MM.1S (cell line): ENCODE measurements at regions not wholly inside any gene's neighbourhood (a gene's known extent, or its start where the extent isn't known, plus 50 kb on each side); places are given as distances from the start of the nearest gene placed in this dataset.

ENCODE experiments used
- DNase-seq: peaks from one replicate; pipeline ENCODE4 v3.0.0-alpha.2; 2015
- H2AFZ ChIP-seq: fragments of 300-600 bp; sonication (generic); 2 replicates; pipeline ENCODE4 v1.6.0; 2016; ENCODE audit warnings: antibody characterized with exemption, low read length
- H3F3A ChIP-seq: fragments of 300-600 bp; sonication (generic); 2 replicates; pipeline ENCODE4 v1.6.1; 2016; ENCODE audit warnings: mild to moderate bottlenecking, antibody characterized with exemption, low read length, moderate library complexity, mixed read lengths; ENCODE audit not compliant: insufficient read depth
- H3K27ac ChIP-seq: fragments of 300-600 bp; sonication (generic); 2 replicates; pipeline ENCODE4 v1.5.1; 2016; ENCODE audit warnings: mild to moderate bottlenecking, low read length
- H3K27me3 ChIP-seq: fragments of 300-600 bp; sonication (generic); replicated peaks from 2 replicates; pipeline ENCODE4 v1.6.0; 2016; ENCODE audit warnings: low read length; ENCODE audit not compliant: insufficient read depth
- H3K36me3 ChIP-seq: fragments of 300-600 bp; sonication (generic); replicated peaks from 2 replicates; pipeline ENCODE4 v1.6.1; 2016; ENCODE audit warnings: mild to moderate bottlenecking, low read length, mixed read lengths; ENCODE audit not compliant: insufficient read depth
- H3K4me1 ChIP-seq: fragments of 300-600 bp; sonication (generic); 2 replicates; pipeline ENCODE4 v1.6.1; 2016; ENCODE audit warnings: low read length, mixed read lengths
- H3K4me2 ChIP-seq: fragments of 300-600 bp; sonication (generic); 2 replicates; pipeline ENCODE4 v1.6.0; 2016; ENCODE audit warnings: low read depth, low read length
- H3K4me3 ChIP-seq: fragments of 300-600 bp; sonication (generic); 2 replicates; pipeline ENCODE4 v1.5.1; 2016; ENCODE audit warnings: low read length, mixed read lengths
- H3K79me2 ChIP-seq: fragments of 300-600 bp; sonication (generic); 2 replicates; pipeline ENCODE4 v1.6.1; 2016; ENCODE audit warnings: mixed run types, low read length, mixed read lengths
- H3K9ac ChIP-seq: fragments of 300-600 bp; sonication (generic); 2 replicates; pipeline ENCODE4 v1.6.1; 2016; ENCODE audit warnings: low read length, mixed read lengths
- H3K9me2 ChIP-seq: fragments of 300-600 bp; sonication (generic); replicated peaks from 2 replicates; pipeline ENCODE4 v1.6.1; 2016; ENCODE audit warnings: mild to moderate bottlenecking, low read length, mixed read lengths; ENCODE audit not compliant: insufficient read depth
- H3K9me3 ChIP-seq: fragments of 300-600 bp; sonication (generic); replicated peaks from 2 replicates; pipeline ENCODE4 v1.6.1; 2016; ENCODE audit warnings: mild to moderate bottlenecking, low read length, mixed read lengths; ENCODE audit not compliant: insufficient read depth
- H4K20me1 ChIP-seq: fragments of 300-600 bp; sonication (generic); 2 replicates; pipeline ENCODE4 v1.6.1; 2016; ENCODE audit warnings: mild to moderate bottlenecking, low read length, moderate library complexity, mixed read lengths; ENCODE audit not compliant: insufficient read depth
- EZH2 ChIP-seq: fragments of 300-600 bp; sonication (generic); optimal IDR thresholded peaks from 2 replicates; pipeline ENCODE3; 2017; ENCODE audit warnings: low read depth, mild to moderate bottlenecking, antibody characterized with exemption, low read length, mixed read lengths
- EZH2phosphoT487 ChIP-seq: fragments of 300-600 bp; sonication (generic); IDR thresholded peaks from 2 replicates; pipeline ENCODE4 v1.6.1; 2018; ENCODE audit warnings: antibody characterized with exemption, low read length
- TF ChIP-seq, protein P1 (sequence below): fragments of 300-600 bp; sonication (generic); IDR thresholded peaks from 2 replicates; pipeline ENCODE4 v1.5.1; 2016; ENCODE audit warnings: antibody characterized with exemption, low read length, mixed read lengths

DNA sequence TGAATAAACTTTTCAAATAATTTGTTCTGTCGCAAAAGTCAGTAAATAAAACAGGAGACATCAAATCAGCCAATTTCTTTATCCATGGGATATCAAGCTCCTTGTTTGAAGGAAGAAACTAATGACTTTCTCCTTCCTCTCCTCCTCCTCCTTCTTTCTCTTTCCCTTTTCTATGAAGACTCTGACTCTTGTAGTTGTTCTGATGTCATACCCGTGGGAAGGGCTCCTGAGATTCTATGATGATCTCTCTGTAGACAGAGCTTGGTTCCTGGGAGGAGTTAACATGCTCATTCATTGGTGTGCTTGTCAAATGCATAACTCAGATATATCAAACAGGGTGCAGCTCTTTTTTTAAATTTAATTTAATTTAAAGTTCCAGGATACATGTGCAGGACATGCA, 118.7 kb upstream of the KCTD1 start:
- no peak for DNase-seq
- H3K9ac ChIP-seq, result no peak overlapping the region
- H3K4me2 ChIP-seq, result no peak overlapping the region
- no peaks in the 10 kb centered on the region for H3F3A ChIP-seq
- no peak overlapping the region for H3K27ac ChIP-seq
- H4K20me1 ChIP-seq, result no peaks in the 10 kb centered on the region; the same call in 1 of the 2 replicates
- H3K4me1 ChIP-seq, result no peaks in the 10 kb centered on the region
- no peaks in the 10 kb centered on the region for H3K9me3 ChIP-seq
- no peaks in the 10 kb centered on the region for H3K36me3 ChIP-seq
- H3K79me2 ChIP-seq, result no peaks in the 10 kb centered on the region
- TF ChIP-seq EZH2 (no peak), EZH2phosphoT487 (no peak)
- TF ChIP-seq, protein P1, sequence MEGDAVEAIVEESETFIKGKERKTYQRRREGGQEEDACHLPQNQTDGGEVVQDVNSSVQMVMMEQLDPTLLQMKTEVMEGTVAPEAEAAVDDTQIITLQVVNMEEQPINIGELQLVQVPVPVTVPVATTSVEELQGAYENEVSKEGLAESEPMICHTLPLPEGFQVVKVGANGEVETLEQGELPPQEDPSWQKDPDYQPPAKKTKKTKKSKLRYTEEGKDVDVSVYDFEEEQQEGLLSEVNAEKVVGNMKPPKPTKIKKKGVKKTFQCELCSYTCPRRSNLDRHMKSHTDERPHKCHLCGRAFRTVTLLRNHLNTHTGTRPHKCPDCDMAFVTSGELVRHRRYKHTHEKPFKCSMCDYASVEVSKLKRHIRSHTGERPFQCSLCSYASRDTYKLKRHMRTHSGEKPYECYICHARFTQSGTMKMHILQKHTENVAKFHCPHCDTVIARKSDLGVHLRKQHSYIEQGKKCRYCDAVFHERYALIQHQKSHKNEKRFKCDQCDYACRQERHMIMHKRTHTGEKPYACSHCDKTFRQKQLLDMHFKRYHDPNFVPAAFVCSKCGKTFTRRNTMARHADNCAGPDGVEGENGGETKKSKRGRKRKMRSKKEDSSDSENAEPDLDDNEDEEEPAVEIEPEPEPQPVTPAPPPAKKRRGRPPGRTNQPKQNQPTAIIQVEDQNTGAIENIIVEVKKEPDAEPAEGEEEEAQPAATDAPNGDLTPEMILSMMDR, result no peak
- no peaks in the 10 kb centered on the region for H3K27me3 ChIP-seq
- no peak overlapping the region for H3K4me3 ChIP-seq
- no peak overlapping the region for H2AFZ ChIP-seq
- no peaks in the 10 kb centered on the region for H3K9me2 ChIP-seq

DNA sequence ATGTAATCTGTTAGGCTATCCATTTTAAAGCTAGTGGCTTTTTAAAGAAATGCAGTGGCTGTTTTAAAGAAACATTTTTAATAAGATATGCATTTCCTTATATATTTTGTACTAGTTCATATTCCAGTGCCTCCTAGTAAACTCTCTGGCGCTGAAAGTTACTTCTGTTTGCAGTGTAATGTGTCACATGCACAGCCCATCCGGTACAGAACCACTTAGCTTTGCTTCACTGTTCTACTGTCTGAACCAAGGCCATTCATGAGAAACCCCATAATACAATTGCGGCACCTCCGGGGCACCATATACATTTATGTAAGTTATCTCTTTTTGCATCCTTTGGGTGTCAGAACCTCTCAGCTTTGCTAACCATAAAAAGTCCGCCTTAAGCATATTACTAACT, 114.6 kb upstream of the KCTD1 start:
- Histone ChIP-seq H3K79me2 (no peaks in the 10 kb centered on the region), H3K27ac (no peak overlapping the region), H3K4me3 (no peak overlapping the region), H4K20me1 (no peaks in the 10 kb centered on the region), H3K9me2 (no peaks in the 10 kb centered on the region), H2AFZ (no peak overlapping the region), H3K27me3 (peaks cover 9% of the 10 kb centered on the region; the same call in 1 of the 2 replicates), H3K9me3 (no peaks in the 10 kb centered on the region), H3K4me1 (no peaks in the 10 kb centered on the region), H3F3A (no peaks in the 10 kb centered on the region), H3K36me3 (no peaks in the 10 kb centered on the region), H3K4me2 (no peak overlapping the region), H3K9ac (no peak overlapping the region)
- TF ChIP-seq EZH2, result no peak
- TF ChIP-seq, protein P1, result no peak
- TF ChIP-seq EZH2phosphoT487, result no peak
- DNase-seq, result no peak

DNA sequence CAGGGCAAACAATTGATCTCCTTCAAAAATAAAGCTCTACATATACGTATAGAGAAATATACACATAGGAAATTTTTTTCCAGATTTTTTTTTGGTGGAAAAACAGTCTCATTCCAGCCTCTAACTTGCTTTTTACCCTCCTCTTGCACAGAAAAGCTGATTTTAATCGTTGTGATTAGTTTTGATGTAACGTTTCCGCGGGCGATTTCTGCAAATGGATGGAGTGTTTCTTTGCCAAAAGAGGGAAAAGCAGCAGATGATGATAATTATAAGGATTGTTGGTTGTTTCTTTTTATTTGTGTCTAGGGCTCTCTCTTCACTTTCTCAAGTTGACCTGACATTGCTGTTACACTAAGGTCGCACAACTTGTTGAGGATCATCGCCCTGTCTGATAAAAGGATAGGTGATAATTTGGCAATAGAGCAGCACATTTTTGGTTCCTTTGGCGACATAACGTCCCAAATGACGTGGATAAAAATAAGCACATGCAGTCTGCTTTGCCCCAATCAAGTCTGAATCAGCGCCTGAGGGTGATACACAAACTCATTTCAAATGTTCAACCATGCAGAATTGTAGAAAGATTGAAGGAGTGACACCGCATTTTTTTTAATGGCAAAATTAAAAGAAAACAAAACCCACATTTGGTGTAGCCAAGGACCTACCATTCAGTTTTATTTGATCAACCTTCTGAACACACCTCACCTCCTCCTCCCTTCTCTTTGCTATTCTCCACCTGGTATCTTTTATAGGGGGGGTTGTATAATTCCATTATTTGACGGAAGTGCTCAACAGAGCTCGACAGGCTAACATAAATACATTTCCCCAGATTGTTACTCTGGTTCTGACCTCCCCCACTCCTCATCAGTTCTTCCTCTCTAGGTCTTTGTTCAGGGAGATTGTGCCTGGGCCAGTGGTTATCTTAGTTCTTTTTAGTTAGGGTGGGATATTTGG, 109.6 kb upstream of the KCTD1 start:
- no peaks in the 10 kb centered on the region for H3K9me3 ChIP-seq
- TF ChIP-seq, protein P1, result no peak
- no peak for TF ChIP-seq EZH2
- no peak for TF ChIP-seq EZH2phosphoT487
- DNase-seq, result no peak
- H3K27me3 ChIP-seq, result peaks cover 18% of the 10 kb centered on the region
- no peaks in the 10 kb centered on the region for H3K4me1 ChIP-seq
- no peaks in the 10 kb centered on the region for H3K36me3 ChIP-seq
- H3F3A ChIP-seq, result peaks cover 8% of the 10 kb centered on the region; the same call in 1 of the 2 replicates
- peak overlapping the region; percentile 96 for H3K4me2 ChIP-seq
- peak overlapping the region; percentile 88 for H2AFZ ChIP-seq
- no peaks in the 10 kb centered on the region for H3K79me2 ChIP-seq
- no peak overlapping the region for H3K27ac ChIP-seq
- H3K9ac ChIP-seq, result no peak overlapping the region
- H3K4me3 ChIP-seq, result peak overlapping the region; percentile 74
- H4K20me1 ChIP-seq, result no peaks in the 10 kb centered on the region
- H3K9me2 ChIP-seq, result no peaks in the 10 kb centered on the region
